ENCODE measurements at regions not wholly inside any gene's neighbourhood (a gene's known extent, or its start where the extent isn't known, plus 50 kb on each side); places are given as distances from the start of the nearest gene placed in this dataset.

- no peak for DNase-seq
These were observed 297.1 kb upstream of the IRX4 start for GRCh38 chr5:2179861-2180260.

GRCh38 chr5:2178528-2178927, 295.8 kb upstream of the IRX4 start:
- intact Hi-C loops (cut with DNase I; ENCODE audit: low total_unique reads), result no loop called here
- H3K9me3 ChIP-seq, result no peaks in the 10 kb centered on the region
- peaks cover 0 to 12% (median 0%) of the 10 kb centered on the region in 7 donors for H3K27me3 ChIP-seq (replicated peaks in 1 of 7)
- H3K36me3 ChIP-seq, result no peaks in the 10 kb centered on the region
- H3K4me3 ChIP-seq, result no peak overlapping the region
- 79 to 93% (median 91%) methylated on average over 2 to 12 of the region's 12 CpGs for WGBS, 5 donors
- H3K4me1 ChIP-seq, result peaks cover 0 to 6% (median under 1%) of the 10 kb centered on the region in 6 donors
- no peak for TF ChIP-seq POLR2A (IDR thresholded peaks at IDR 0.05)
- peak; percentile 67 for DNase-seq
- H3K27ac ChIP-seq, result no peak overlapping the region

More at GRCh38 chr5:2179861-2180260, 297.1 kb upstream of the IRX4 start:
- no peaks in the 10 kb centered on the region for H3K36me3 ChIP-seq
- H3K4me1 ChIP-seq, result peaks cover 0 to 14% (median 2%) of the 10 kb centered on the region in 6 donors
- no peaks in the 10 kb centered on the region for H3K9me3 ChIP-seq
- no peak overlapping the region for H3K27ac ChIP-seq
- intact Hi-C loops (cut with DNase I; ENCODE audit: low total_unique reads), result no loop called here
- TF ChIP-seq POLR2A (IDR thresholded peaks at IDR 0.05), result no peak
- TF ChIP-seq POLR2AphosphoS5 (IDR thresholded peaks at IDR 0.05), result no peak
- WGBS, 5 donors, result 84 to 91% (median 88%) methylated on average over 21 to 23 of the region's 23 CpGs
- no peak overlapping the region for H3K4me3 ChIP-seq
- H3K27me3 ChIP-seq (replicated peaks in 1 of 7), result peaks cover 0 to 8% (median 0%) of the 10 kb centered on the region in 7 donors

GRCh38 chr5:2178071-2178477, 295.3 kb upstream of the IRX4 start:
- H3K36me3 ChIP-seq, result no peaks in the 10 kb centered on the region
- peaks cover 0 to 12% (median 0%) of the 10 kb centered on the region in 7 donors for H3K27me3 ChIP-seq (replicated peaks in 1 of 7)
- no peak overlapping the region for H3K27ac ChIP-seq
- no peak for TF ChIP-seq POLR2A (IDR thresholded peaks at IDR 0.05)
- TF ChIP-seq CTCF (IDR thresholded peaks at IDR 0.05 in 8 of 11, conservative IDR thresholded peaks at IDR 0.05 in 3 of 11), result no peak
- no peak for TF ChIP-seq POLR2AphosphoS5 (IDR thresholded peaks at IDR 0.05)
- DNase-seq, result peak; percentile 47
- H3K4me3 ChIP-seq, result no peak overlapping the region
- 70 to 83% (median 75%) methylated on average over 10 to 12 of the region's 12 CpGs for WGBS, 5 donors
- no peaks in the 10 kb centered on the region for H3K9me3 ChIP-seq
- intact Hi-C loops (cut with DNase I; ENCODE audit: low total_unique reads), result no loop called here
- peaks cover 0 to 5% (median 0%) of the 10 kb centered on the region in 6 donors for H3K4me1 ChIP-seq

GRCh38 chr5:2177244-2177643, 294.5 kb upstream of the IRX4 start:
- peak; percentile 51 for DNase-seq
- H3K36me3 ChIP-seq, result no peaks in the 10 kb centered on the region
- no peak overlapping the region for H3K27ac ChIP-seq
- H3K27me3 ChIP-seq (replicated peaks in 1 of 7), result peaks cover 0 to 17% (median 0%) of the 10 kb centered on the region in 7 donors
- WGBS, 5 donors, result 72 to 92% (median 87%) methylated on average over 7 of the region's 7 CpGs
- no peaks in the 10 kb centered on the region for H3K9me3 ChIP-seq
- no peak overlapping the region for H3K4me3 ChIP-seq
- intact Hi-C loops (cut with DNase I; ENCODE audit: low total_unique reads), result no loop called here
- peaks cover 0 to 5% (median 0%) of the 10 kb centered on the region in 6 donors for H3K4me1 ChIP-seq
- TF ChIP-seq POLR2AphosphoS5 (IDR thresholded peaks at IDR 0.05) (no peak), CTCF (IDR thresholded peaks at IDR 0.05 in 8 of 11, conservative IDR thresholded peaks at IDR 0.05 in 3 of 11) (no peak), POLR2A (IDR thresholded peaks at IDR 0.05) (no peak)

GRCh38 chr5:2176581-2176980, 293.9 kb upstream of the IRX4 start:
- intact Hi-C loops (cut with DNase I; ENCODE audit: low total_unique reads), result no loop called here
- Histone ChIP-seq H3K4me3 (no peak overlapping the region), H3K9me3 (no peaks in the 10 kb centered on the region), H3K4me1 (peaks cover 0 to 5% (median 0%) of the 10 kb centered on the region in 6 donors), H3K27me3 (replicated peaks in 1 of 7) (peaks cover 0 to 18% (median 0%) of the 10 kb centered on the region in 7 donors), H3K36me3 (no peaks in the 10 kb centered on the region), H3K27ac (no peak overlapping the region)
- 40 to 52% (median 48%) methylated on average over 1 of the region's 1 CpG for WGBS, 5 donors
- no peak for DNase-seq
- TF ChIP-seq POLR2A (IDR thresholded peaks at IDR 0.05), result no peak
- no peak for TF ChIP-seq CTCF (IDR thresholded peaks at IDR 0.05 in 8 of 11, conservative IDR thresholded peaks at IDR 0.05 in 3 of 11)
- TF ChIP-seq POLR2AphosphoS5 (IDR thresholded peaks at IDR 0.05), result no peak

Measured in spleen (tissue), 11 donors.